CMK (cell line): ENCODE measurements at regions not wholly inside any gene's neighbourhood (a gene's known extent, or its start where the extent isn't known, plus 50 kb on each side); places are given as distances from the start of the nearest gene placed in this dataset.
"Not testable (repeated sequence)": the region's sequence is repeated elsewhere in the genome, so short reads cannot be mapped to it uniquely, and the experiment has no call there.

Experiments used
- DNase-seq: peaks from one replicate; pipeline ENCODE4 v3.0.0-alpha.2; 2010; ENCODE audit warnings: low read depth

DNA sequence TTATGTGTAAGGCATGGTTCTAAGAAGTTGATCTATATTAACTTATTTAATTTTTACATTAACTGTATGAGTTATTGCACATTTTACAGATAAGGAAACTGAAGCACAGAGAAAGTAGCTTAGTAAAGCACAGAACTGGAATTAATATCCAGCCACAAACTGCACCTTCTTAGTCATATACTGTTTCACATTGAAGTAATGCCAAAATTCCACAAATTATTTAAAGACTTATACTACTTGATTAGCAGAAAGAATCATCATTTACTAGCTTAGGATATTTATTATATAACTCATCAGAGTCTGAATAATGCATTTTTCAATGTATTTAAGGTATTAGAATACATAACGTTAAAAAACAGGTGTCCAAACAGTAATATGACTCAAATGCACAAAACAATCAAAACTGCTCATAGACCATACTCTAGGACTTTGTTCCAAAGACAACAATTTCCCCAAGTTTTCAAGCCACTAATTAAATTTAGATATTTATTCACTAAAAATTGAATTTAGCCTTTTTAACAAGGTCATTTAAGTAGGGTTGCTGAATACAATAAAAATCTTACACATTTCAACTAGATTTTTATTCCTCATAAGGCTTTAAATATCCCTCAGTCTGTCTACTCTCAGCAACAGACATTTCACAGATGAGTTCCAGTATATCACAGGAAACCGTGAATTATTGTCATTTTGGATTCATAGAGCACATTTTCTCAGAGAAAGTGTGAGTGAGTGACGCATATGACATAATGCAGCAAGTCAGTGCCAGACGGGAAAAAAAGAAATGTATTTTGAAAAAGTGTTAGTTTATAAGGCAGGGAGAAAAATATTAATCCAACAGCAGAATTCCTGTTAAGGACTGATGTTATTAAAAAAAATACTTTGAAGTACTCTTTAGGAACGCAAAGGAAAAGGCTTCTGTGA is 782.5 kb downstream of the TMTC2 start:
- DNase-seq, result no peak

DNA sequence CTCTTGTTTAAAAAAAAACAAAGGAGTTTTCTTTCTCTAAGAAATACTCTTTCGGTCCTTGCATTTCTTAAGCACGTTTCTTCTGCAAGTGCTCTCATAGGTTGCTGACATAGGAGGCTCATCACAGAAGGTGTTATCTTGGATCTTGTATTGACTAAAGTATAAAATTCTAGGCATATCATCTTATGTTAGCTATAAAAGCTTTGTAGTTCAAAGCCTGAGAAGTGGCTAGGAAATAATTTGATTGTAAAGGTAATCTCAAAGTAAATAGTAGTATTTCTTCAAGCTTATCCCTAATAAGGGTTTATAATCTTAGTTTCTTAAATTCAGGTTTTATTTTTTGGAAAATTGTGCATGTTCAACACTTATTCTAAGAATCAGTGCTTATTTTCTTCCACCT is 778.9 kb downstream of the TMTC2 start:
- no peak for DNase-seq

DNA sequence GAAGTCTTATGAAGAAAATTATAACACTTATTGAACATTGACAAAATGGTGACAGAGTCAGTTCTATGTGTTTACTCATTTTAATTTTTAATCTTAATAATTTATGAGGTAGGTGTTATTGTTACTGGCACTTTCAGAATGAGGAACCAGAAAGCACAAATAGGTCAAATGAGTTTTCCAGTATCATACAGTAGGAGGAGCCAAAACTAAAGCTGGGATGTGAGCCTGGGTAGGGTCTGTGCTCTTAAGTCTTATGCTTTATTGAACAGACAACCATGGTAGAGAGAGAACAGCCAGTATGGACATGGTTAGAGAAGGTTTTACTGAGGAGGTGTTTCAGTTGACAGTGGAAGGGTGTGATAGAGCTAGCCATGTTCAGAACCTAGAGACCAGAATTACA is 775.7 kb downstream of the TMTC2 start:
- no peak for DNase-seq

DNA sequence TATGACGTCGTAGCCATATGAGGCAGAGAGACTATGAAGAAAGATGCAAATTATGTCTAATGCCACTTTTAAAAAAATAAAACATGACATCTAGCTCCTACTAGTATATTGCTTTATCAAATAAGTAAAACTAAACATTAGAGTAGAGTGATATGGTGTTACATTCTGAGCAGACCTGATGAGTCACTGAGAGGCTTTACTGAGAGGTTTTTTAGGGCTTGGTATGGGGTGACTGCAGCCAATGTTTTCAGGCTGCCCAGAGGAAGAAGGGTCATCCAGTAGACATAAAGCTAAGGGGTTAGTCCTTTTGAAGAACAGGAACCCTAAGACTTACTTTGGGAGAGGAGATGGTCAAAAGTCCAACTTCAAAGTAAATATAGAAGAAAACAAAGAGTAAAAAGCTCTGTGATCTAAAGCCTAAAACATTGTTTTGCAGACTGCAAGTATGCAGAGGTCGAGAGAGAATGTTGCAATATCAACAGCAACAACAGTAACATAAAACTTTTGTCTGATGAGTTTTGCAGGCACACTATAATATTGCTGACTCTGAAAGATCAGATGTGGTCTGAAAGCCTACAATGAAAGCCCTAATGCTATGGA is 774.7 kb downstream of the TMTC2 start:
- DNase-seq, result no peak

DNA sequence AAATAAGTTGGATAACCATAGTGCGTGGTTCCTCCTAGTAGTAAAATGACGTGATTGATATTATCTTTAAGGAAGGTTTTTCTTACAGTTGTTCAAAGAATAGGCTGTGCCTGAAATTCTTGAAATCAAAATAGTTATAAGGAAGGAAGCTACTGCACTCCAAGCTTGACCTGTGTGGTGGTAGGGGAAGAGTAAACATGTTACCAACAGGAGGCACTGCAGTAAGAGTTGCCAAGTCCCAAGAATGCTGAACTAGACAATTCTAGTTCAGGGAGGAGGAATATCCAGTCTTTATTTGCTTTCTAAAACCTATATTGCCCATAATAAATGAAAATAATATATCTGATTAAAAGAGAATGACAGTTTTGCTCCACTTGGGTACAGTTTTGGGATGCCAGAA is 764.5 kb downstream of the TMTC2 start:
- DNase-seq, result no peak

DNA sequence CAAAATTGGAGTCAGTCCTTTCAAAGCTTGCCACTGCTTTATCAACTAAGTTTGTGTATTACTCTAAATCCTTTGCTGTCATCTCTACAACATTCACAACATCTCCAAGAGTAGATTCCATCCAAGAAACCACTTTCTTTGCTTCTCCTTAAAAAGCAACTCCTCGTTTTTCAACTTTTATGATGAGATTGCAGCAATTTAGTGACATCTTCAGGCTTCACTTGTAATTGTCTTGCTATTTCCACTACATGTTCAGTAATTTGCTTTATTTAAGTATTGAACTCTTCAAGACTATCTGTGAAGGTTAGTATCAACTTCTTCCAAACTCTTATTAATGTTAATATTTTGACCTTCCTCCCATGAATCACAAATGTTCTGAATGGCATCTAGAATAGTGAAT is 747.9 kb downstream of the TMTC2 start:
- DNase-seq, result no peak

DNA sequence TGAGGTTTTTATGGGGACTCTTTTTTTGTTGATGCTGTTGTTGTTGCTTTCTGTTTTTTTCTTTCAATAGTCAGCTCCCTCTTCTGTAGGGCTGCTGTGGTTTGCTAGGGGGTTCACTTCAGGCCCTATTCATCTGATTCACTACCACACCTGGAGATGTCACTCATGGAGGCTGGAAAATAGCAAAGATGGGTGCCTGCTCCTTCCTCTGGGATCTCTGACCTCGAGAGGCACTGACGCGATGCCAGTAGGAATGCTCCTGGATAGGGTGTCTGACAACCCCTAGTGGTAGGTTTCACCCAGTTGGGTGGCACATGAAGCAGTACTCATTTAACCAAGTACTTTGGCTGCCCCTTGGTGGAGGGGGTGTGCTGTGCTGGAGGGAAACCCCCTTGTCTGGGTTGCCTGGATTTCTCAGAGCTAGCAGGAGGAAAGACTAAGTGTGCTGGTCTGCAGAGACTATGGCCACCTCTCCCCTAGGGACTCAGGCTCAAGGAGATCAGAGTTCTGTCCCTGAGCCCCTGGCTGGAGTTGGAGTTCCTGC is 745.5 kb downstream of the TMTC2 start:
- DNase-seq, result no peak

DNA sequence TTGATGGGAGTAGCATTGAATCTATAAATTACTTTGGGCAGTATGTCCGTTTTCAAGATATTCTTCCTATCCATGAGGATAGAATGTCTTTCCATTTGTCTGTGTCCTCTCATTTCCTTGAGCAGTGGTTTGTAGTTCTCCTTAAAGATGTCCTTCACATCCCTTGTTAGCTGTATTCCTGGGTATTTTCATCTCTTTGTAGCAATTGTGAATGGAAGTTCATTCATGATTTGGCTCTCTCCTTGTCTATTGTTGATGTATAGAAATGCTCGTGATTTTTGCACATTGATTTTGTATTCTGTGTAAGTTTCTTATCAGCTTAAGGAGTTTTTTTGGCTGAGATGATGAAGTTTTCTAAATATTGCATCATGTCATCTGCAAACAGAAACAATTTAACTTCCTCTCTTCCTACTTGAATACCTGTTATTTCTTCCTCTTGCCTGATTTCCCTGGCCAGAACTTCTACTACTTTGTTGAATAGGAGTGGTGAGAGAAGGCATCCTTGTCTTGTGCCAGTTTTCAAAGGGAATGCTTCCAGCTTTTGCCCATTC is 741.0 kb downstream of the TMTC2 start:
- DNase-seq, result not testable (repeated sequence)

DNA sequence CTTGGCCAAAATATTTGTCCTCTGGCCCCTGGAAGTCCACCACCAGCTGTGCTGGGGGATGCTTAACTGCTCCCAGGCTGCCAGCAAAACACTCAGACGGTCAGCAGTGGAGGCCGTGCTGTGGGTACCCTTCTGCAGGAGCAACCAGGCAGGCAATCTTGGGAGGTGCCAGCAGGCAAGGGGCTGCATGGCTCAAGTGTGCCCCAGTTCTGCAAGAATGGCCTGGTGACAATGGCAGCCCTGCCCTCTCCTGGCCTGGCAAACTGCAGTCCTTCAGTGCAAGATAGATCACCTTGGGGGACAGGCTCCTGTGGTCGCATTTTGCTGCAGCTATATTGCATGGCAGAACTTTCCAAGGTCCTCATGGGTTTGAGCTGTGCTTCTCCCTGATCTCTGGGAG is 728.3 kb downstream of the TMTC2 start:
- DNase-seq, result no peak

DNA sequence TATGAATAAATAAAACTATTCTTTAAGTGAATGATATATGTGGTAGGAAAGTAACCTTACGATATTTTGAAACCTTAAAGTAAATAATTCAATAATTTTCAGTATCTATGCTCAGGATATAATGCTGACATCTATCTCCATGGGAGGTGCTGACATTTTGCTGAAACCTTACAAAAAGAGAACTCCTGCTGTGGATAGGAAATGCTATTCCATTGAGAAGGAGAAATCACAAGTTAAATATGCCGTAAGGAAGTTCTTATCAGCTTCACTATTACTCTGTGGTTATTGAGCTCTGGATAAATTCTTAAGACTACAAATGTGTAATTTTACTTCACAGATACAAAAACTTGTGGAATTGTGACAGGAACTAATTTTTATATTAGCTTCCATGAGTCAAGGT is 722.1 kb downstream of the TMTC2 start:
- DNase-seq, result no peak

DNA sequence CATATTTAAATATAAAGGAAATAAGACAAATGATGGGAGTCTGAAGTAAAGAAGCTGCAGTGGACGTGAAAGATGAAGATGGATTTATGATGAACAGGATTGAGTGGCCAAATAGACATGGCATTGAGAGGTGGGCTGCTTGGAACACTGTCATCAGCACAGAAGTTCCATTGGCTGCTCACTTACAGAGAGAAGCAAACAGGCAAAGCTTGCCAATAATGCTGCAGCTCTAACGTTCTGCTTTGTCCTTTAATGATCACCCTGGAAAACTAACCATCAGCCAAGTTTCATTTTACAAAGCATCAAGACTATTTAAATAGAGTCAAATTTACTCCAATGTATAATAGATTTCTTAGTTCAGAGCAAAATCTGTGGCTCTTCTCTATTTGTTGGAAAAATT is 721.4 kb downstream of the TMTC2 start:
- no peak for DNase-seq

DNA sequence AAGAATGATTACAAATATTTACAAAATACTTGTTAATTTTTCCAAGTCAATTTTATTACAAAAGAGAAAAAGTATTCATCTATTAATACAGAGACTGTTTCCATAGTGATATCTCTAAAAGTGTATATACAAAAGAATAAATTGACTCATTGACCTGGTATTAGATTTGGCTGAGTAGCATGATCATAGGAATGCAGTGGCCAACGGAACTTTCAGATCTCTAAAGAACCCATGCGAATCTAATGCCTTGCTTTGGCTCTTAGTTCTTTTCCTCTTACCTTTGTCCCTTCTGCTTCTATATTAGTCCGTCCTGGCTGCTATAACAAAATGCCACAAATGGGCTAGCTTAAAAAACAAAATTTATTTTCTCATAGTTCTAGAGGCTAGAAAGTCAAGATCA is 717.8 kb downstream of the TMTC2 start:
- DNase-seq, result no peak

DNA sequence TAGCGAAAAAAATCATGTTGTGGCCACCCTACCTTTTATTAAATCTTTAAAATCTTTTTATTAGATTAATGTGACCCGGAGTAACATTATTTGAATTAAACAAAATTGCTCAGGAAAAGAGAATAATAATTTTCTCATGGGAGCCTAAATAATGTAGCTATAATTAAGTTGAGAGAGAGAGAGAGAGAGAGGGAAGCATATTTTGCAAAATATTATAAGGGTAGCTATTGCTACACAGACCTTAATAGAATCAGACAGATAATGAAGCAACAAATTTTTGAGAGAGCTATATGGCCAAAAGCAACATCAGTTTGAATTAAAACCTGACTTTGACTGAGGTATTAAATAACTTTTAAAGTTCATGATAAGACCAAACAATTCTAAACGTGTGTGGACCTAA is 703.5 kb downstream of the TMTC2 start:
- DNase-seq, result no peak

DNA sequence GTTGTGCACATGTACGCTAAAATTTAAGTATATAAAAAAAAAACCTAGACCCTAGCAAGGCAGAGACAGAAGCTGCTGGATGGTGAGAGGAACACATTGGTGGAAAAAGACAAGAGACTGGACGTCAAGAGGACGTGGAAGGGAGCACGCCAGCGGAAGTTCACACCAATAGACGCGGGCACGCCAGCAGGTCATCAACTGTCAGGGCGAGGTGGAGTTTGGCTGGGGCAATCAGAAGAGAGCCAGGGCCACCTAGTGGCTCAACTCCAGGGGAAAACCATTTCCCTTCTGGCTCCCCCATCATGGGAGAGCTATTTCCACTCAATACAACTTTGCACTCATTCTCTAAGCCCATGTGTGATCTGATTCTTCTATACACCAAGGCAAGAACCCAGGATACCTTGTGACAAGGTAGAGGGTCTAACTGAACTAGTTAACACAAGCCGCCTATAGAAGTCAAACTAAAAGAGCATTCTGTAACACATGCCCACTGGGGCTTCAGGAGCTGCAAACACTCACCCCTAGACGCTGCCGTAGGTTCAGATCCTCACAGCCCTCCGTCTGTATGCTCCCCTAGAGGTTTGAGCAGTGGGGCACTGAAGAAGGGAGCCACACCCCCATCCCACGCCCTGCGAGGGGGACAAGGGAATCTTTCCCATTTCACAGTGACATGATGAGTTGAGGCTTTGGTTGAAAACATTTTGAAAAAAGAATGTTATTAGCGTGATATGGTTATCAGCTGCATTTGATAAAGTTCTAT is 702.7 kb downstream of the TMTC2 start:
- no peak for DNase-seq

DNA sequence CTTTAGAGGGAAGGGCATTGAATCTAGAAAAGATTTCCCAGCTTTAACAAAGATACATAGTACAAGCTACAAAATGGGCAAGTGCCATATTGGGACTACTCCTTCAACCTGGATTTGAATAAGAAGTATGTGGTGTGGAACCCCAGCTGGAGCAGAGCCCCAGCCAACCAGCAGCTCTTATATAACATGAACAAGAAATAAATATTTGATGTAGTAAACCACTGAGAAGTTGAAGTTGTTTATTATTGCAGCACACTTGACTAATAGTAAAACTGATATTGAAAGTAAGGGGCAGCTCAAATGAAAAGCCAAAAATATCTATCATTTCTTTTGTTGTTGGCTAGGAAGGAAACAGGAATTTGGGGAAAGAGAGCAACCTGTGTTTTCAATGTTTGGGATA is 701.8 kb downstream of the TMTC2 start:
- DNase-seq, result no peak

DNA sequence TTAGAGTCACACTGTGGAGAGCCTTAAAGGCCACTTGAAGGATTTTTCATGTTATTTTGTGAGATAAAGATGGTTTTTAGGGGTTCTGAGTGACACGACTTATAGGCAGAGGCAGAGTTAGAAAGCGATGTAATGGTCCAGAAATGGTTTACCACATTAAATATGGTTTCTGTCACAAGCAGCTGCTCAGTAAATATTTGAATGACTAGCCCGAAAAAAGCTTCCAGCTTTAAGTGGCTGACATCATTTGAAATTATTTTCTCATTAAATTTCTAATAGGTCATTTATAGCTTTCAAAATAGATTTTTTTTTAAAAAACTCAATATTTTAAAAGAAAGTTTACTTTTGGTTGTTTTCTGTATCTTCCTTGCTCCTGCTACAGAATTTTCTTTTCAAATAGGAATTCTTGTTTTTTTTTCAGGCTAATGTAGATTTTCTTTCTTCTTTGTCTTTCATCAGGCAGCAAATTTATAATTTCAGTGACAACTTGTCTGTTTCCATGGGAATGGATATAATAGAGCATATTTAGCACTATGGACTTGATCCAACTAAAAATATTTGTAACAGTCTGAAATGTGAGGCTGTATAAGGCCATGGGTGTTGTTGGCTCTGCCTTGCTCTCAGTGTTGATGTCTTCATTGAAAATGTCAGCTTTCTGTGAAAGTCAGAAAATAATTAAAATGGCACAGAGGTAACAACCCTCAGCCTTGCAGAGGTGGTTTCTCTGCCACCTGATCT is 700.0 kb downstream of the TMTC2 start:
- DNase-seq, result no peak

DNA sequence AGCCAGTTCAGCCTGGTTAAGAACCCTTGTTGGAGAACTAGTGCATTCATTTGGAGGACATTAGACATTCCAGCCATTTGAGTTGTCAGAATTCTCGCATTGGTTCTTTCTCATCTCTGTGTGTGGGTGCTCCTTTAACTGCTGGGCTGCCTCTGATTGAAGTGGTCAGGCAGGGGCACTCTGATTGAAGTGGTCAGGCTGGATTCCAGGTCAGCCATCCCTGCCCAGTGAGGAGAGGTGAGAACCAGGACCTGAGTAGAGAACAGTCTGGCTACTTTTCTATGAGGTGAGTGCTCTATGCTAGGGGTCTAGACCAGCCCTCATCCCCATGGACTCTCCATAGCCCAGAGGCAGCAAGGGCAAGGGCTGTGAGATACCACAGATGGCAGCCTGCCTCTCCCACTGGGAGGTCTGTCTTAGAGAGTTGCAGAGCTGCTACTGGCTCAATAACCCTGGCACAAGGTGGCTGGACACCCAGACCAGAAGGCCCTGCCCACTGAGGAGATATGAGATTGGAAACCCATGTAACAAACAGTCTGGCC is 691.6 kb downstream of the TMTC2 start:
- DNase-seq, result no peak

DNA sequence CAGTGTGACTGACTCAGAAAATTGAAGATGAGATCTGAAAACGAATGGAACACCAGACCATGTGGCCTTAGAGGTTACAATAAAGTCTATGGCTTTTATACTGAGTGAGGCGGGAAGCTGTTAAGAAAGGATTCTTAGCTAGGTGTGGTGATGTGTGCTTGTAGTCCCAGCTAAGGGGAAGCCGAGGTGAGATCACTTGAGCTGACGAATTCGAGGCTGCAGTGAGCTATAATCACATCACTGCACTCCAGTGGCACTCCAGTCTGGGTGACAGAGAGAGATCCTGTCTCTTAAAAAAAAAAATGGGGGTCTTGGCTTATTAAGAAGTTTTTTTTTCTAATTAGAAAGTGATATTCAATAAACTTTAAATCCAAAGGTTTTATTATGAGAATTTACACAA is 678.6 kb downstream of the TMTC2 start:
- no peak for DNase-seq

DNA sequence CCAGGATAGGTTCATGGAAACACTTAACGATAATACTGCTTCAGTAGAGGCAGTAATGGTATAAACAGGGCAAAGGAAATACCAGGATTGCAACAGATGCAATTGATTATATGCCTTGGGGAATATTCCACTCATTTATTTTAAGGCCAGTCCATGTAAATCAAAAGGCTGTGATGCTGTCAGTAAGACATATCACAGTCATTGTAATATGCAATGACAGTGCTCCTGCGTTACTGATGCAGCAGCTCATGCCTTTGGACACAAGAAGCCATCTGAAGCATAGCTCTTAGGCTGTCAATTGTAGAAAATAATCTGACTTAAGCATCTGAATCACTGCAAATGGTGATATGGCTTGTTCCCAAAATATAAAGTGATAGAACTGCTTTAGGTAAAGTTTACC is 674.8 kb downstream of the TMTC2 start:
- DNase-seq, result no peak

DNA sequence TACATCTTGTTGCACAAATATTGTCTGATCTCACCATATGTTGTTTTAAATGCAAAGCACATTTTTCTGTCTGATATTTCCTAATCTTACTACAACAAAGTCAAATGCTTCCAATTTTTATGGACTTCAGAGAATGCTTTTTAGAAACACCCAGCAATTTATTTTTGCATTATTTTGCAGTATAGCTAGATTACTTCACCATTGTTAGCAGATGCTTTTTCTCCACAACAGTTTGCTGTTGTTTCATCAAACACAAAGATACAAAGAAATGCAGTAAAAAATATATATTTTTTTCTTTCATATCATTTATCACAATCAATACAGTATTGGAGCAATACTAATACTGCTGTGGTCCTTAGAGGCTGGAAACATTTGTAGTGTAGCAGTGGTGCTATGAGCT is 674.4 kb downstream of the TMTC2 start:
- no peak for DNase-seq

DNA sequence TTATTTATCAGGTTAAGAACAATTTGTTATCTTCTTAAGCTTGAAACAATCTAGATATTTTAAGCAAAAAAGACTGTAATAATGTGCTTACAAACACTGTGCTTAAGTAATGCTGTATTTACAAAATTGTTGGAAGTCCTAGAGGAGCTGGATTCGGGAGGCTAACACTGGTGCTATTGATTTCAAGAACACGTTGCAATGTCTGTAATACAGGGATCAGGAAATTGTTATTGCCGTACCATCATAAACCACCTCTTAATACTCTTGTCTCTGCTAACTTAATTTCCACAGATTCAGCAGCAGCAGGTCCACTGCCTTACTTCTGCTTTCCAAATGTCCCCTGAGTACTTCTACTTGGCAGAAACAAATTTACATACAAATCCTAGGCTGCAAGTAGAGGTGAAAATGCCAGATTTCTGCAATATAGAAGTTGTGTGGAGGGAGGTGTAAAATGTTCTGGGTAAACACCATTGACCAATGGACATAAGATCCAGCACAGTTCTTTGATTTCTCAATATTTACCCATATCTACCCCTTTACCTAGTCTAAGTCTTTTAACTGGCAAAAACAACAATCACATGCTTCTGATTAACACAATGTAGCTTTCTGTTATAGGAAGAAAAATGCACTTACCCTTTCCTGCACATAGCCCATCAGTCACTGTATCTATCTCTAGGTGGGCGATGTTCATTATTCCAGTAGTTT is 663.4 kb downstream of the TMTC2 start:
- no peak for DNase-seq
